Neuronal stem cell (in vitro differentiated cells): ENCODE measurements at regions not wholly inside any gene's neighbourhood (a gene's known extent, or its start where the extent isn't known, plus 50 kb on each side); places are given as distances from the start of the nearest gene placed in this dataset.

ENCODE experiments used
- DNase-seq: peaks from one replicate; pipeline ENCODE4 v3.0.0-alpha.2; 2013; ENCODE audit warnings: low spot score
- H2AFZ ChIP-seq: one replicate; pipeline ENCODE4 v1.6.1; 2013; ENCODE audit warnings: mild to moderate bottlenecking, low read length, inconsistent platforms
- H2AK5ac ChIP-seq: 2 replicates; pipeline ENCODE4 v1.6.1; 2013; ENCODE audit warnings: low read depth, mild to moderate bottlenecking, inconsistent platforms, low read length, moderate library complexity, mixed read lengths
- H2BK120ac ChIP-seq: 2 replicates; pipeline ENCODE4 v1.6.1; 2013; ENCODE audit warnings: low read depth, mild to moderate bottlenecking, inconsistent platforms, low read length, moderate library complexity, mixed read lengths
- H2BK12ac ChIP-seq: one replicate; pipeline ENCODE4 v1.6.1; 2013; ENCODE audit warnings: low read length, inconsistent platforms
- H2BK15ac ChIP-seq: 2 replicates; pipeline ENCODE4 v1.6.1; 2013; ENCODE audit warnings: mild to moderate bottlenecking, low read length, inconsistent platforms, mixed read lengths
- H2BK5ac ChIP-seq: one replicate; pipeline ENCODE4 v1.6.1; 2013; ENCODE audit warnings: inconsistent platforms, mild to moderate bottlenecking, low read length, moderate library complexity
- H3K14ac ChIP-seq: one replicate; pipeline ENCODE4 v1.6.1; 2013; ENCODE audit warnings: low read length, inconsistent platforms
- H3K18ac ChIP-seq: 2 replicates; pipeline ENCODE4 v1.6.1; 2013; ENCODE audit warnings: low read length, inconsistent platforms
- H3K23ac ChIP-seq: 2 replicates; pipeline ENCODE4 v1.6.1; 2013; ENCODE audit warnings: low read depth, mild to moderate bottlenecking, mixed read lengths, low read length, inconsistent platforms; ENCODE audit not compliant: poor library complexity
- H3K27ac ChIP-seq: replicated peaks from 3 replicates; pipeline ENCODE4 v1.5.1; 2013; ENCODE audit warnings: low read length, inconsistent platforms
- H3K27me3 ChIP-seq, 3 experiments: 2 replicates each; pipeline ENCODE4 v1.6.1; 2013; ENCODE audit warnings: low read length in 3 of 3, mild to moderate bottlenecking in 2 of 3, inconsistent platforms in 1 of 3, low read depth in 1 of 3, mixed read lengths in 1 of 3, moderate library complexity in 1 of 3; ENCODE audit not compliant: control insufficient read depth in 3 of 3, insufficient read depth in 3 of 3
- H3K36me3 ChIP-seq, 2 donors: replicated peaks in 1 of 2; 2 replicates each; pipeline ENCODE4 v1.6.1; 2013; ENCODE audit warnings: low read length in 2 of 2; ENCODE audit not compliant: control insufficient read depth in 2 of 2, insufficient read depth in 2 of 2
- H3K4ac ChIP-seq: 2 replicates; pipeline ENCODE4 v1.6.1; 2013; ENCODE audit warnings: inconsistent platforms, mild to moderate bottlenecking, low read length, moderate library complexity
- H3K4me1 ChIP-seq, 2 donors: 1 replicate in 1 of 2; 2 replicates in 1 of 2; pipeline ENCODE4 v1.6.1; 2013; ENCODE audit warnings: low read length in 2 of 2, low read depth in 1 of 2; ENCODE audit not compliant: control insufficient read depth in 2 of 2, insufficient read depth in 1 of 2
- H3K4me2 ChIP-seq: one replicate; pipeline ENCODE4 v1.6.1; 2013; ENCODE audit warnings: mild to moderate bottlenecking, low read length, inconsistent platforms; ENCODE audit not compliant: insufficient read depth, poor library complexity, severe bottlenecking
- H3K4me3 ChIP-seq, 2 donors: 2 replicates each; pipeline ENCODE4 v1.5.1; 2013; ENCODE audit warnings: low read length in 2 of 2, mild to moderate bottlenecking in 2 of 2, inconsistent platforms in 1 of 2, moderate library complexity in 1 of 2
- H3K79me1 ChIP-seq: one replicate; pipeline ENCODE4 v1.6.1; 2013; ENCODE audit warnings: low read depth, mild to moderate bottlenecking, inconsistent platforms, low read length, moderate library complexity
- H3K9ac ChIP-seq: one replicate; pipeline ENCODE4 v1.6.1; 2013; ENCODE audit warnings: mild to moderate bottlenecking, low read depth, low read length, inconsistent platforms; ENCODE audit not compliant: poor library complexity
- H3K9me3 ChIP-seq, 2 donors: replicated peaks in 1 of 2; 2 replicates each; pipeline versions ENCODE3 to v1.6.1; 2013; ENCODE audit warnings: low read length in 2 of 2, mild to moderate bottlenecking in 2 of 2, inconsistent platforms in 1 of 2, low read depth in 1 of 2, mixed read lengths in 1 of 2, moderate library complexity in 1 of 2; ENCODE audit not compliant: control insufficient read depth in 2 of 2, insufficient read depth in 1 of 2
- H4K8ac ChIP-seq: one replicate; pipeline ENCODE4 v1.6.1; 2013; ENCODE audit warnings: low read depth, mild to moderate bottlenecking, inconsistent platforms, low read length, moderate library complexity
- H4K91ac ChIP-seq: one replicate; pipeline ENCODE4 v1.6.1; 2013; ENCODE audit warnings: low read length, low read depth, mild to moderate bottlenecking, inconsistent platforms; ENCODE audit not compliant: poor library complexity
- WGBS, 2 donors: extraction: QIAGEN DNeasy Blood & Tissue Kit; methylation state at CpG; one replicate each; pipeline ENCODE4 v1.1.7; 2013; ENCODE audit warnings: missing lambda C conversion rate in 2 of 2, mixed read lengths in 1 of 2; ENCODE audit not compliant: insufficient read length in 2 of 2, insufficient replicate concordance in 1 of 2; ENCODE audit errors: extremely low coverage in 2 of 2; 5-methylcytosine and 5-hydroxymethylcytosine counted together

- Histone ChIP-seq H3K9me3 (no peaks in the 10 kb centered on the region), H3K4me2 (no peak overlapping the region), H3K4me1 (peaks cover 0 to 4% of the 10 kb centered on the region in 2 donors), H3K4me3 (no peak overlapping the region), H3K23ac (no peak overlapping the region), H2BK120ac (no peak overlapping the region), H2BK15ac (no peak overlapping the region), H3K36me3 (peaks cover 41 to 67% of the 10 kb centered on the region in 2 donors), H2BK5ac (no peak overlapping the region), H3K18ac (no peak overlapping the region), H4K8ac (peak overlapping the region; percentile 57), H2BK12ac (no peak overlapping the region), H3K79me1 (peaks cover 8% of the 10 kb centered on the region), H3K14ac (no peak overlapping the region), H3K4ac (no peak overlapping the region), H2AK5ac (no peak overlapping the region), H3K27me3 (peaks cover 0 to 8% (median 0%) of the 10 kb centered on the region in 3 experiments), H2AFZ (no peak overlapping the region), H4K91ac (no peak overlapping the region), H3K9ac (no peak overlapping the region), H3K27ac (no peak overlapping the region)
- no peak for DNase-seq
- WGBS, 2 donors = no CpG with 5 or more reads among the region's 9 CpGs
These were observed 169.5 kb upstream of the ZNF267 start for GRCh38 chr16:31704138-31704537.

GRCh38 chr16:31705371-31705770 lies 168.2 kb upstream of the ZNF267 start:
- Histone ChIP-seq H2AK5ac (no peak overlapping the region), H4K8ac (no peak overlapping the region), H2BK120ac (no peak overlapping the region), H4K91ac (no peak overlapping the region), H2BK15ac (no peak overlapping the region), H3K14ac (no peak overlapping the region), H3K36me3 (peaks cover 43 to 71% of the 10 kb centered on the region in 2 donors), H3K27me3 (no peaks in the 10 kb centered on the region), H3K18ac (no peak overlapping the region), H2BK5ac (no peak overlapping the region), H3K4ac (no peak overlapping the region), H2AFZ (no peak overlapping the region), H2BK12ac (no peak overlapping the region), H3K9ac (no peak overlapping the region), H3K27ac (no peak overlapping the region), H3K23ac (no peak overlapping the region), H3K4me1 (peaks cover 0 to 4% of the 10 kb centered on the region in 2 donors), H3K4me2 (no peak overlapping the region), H3K9me3 (no peaks in the 10 kb centered on the region), H3K4me3 (no peak overlapping the region), H3K79me1 (peaks cover 8% of the 10 kb centered on the region)
- no CpG with 5 or more reads among the region's 5 CpGs for WGBS, 2 donors
- DNase-seq = no peak

GRCh38 chr16:31706318-31706717 lies 167.3 kb upstream of the ZNF267 start:
- no peak overlapping the region for H4K91ac ChIP-seq
- no peak overlapping the region for H3K18ac ChIP-seq
- no peaks in the 10 kb centered on the region for H3K27me3 ChIP-seq
- no CpG with 5 or more reads among the region's 9 CpGs for WGBS, 2 donors
- no peak overlapping the region for H3K23ac ChIP-seq
- H2BK5ac ChIP-seq = peak overlapping the region; percentile 63
- H2AFZ ChIP-seq = no peak overlapping the region
- no peak overlapping the region for H2BK12ac ChIP-seq
- H3K4me1 ChIP-seq = peaks cover 0 to 3% of the 10 kb centered on the region in 2 donors
- peak overlapping the region in 1 of 2 donors; percentile 29 for H3K4me3 ChIP-seq
- no peak overlapping the region for H3K4ac ChIP-seq
- H3K79me1 ChIP-seq = peaks cover 8% of the 10 kb centered on the region
- H3K4me2 ChIP-seq = no peak overlapping the region
- H3K14ac ChIP-seq = no peak overlapping the region
- H3K9me3 ChIP-seq = no peaks in the 10 kb centered on the region
- no peak overlapping the region for H2BK120ac ChIP-seq
- H3K9ac ChIP-seq = peak overlapping the region; percentile 30
- H4K8ac ChIP-seq = no peak overlapping the region
- no peak overlapping the region for H2AK5ac ChIP-seq
- no peak overlapping the region for H2BK15ac ChIP-seq
- peaks cover 43 to 71% of the 10 kb centered on the region in 2 donors for H3K36me3 ChIP-seq
- H3K27ac ChIP-seq = no peak overlapping the region
- no peak for DNase-seq

GRCh38 chr16:31706925-31707324 lies 166.7 kb upstream of the ZNF267 start:
- H3K79me1 ChIP-seq = peaks cover 8% of the 10 kb centered on the region
- no peak overlapping the region for H4K8ac ChIP-seq
- H3K9me3 ChIP-seq = no peaks in the 10 kb centered on the region
- H2BK120ac ChIP-seq = no peak overlapping the region
- H3K14ac ChIP-seq = no peak overlapping the region
- no peak overlapping the region for H2AFZ ChIP-seq
- H3K18ac ChIP-seq = no peak overlapping the region
- peaks cover 42 to 71% of the 10 kb centered on the region in 2 donors for H3K36me3 ChIP-seq
- DNase-seq = no peak
- H3K23ac ChIP-seq = no peak overlapping the region
- no peaks in the 10 kb centered on the region for H3K27me3 ChIP-seq
- H3K4me1 ChIP-seq = no peaks in the 10 kb centered on the region
- WGBS, 2 donors = no CpG with 5 or more reads among the region's 4 CpGs
- H3K4me2 ChIP-seq = no peak overlapping the region
- peak overlapping the region; percentile 63 for H2BK5ac ChIP-seq
- H4K91ac ChIP-seq = no peak overlapping the region
- H3K27ac ChIP-seq = no peak overlapping the region
- H2AK5ac ChIP-seq = no peak overlapping the region
- no peak overlapping the region for H3K4ac ChIP-seq
- H3K4me3 ChIP-seq = no peak overlapping the region
- H3K9ac ChIP-seq = no peak overlapping the region
- no peak overlapping the region for H2BK15ac ChIP-seq
- no peak overlapping the region for H2BK12ac ChIP-seq
